T-helper 2 cell treated with Interferon-gamma antibody and Interleukin-4, amounts not matched to agents 5 μg/mL and 100 μg/mL, for 36 hours (primary cell): ENCODE measurements at regions not wholly inside any gene's neighbourhood (a gene's known extent, or its start where the extent isn't known, plus 50 kb on each side); places are given as distances from the start of the nearest gene placed in this dataset.

ENCODE experiments used
- DNase-seq: peaks from one replicate; pipeline ENCODE4 v3.0.0; 2021; ENCODE audit warnings: low spot score
- H3K27ac Mint-ChIP-seq: one replicate; pipeline ENCODE4 v1.8.0; 2021; ENCODE audit warnings: mild to moderate bottlenecking, mixed read lengths
- H3K27me3 Mint-ChIP-seq: one replicate; pipeline ENCODE4 v1.8.0; 2021; ENCODE audit warnings: low read depth, mixed read lengths
- H3K36me3 Mint-ChIP-seq: one replicate; pipeline ENCODE4 v1.8.0; 2021; ENCODE audit warnings: low read depth, mixed read lengths
- H3K4me1 Mint-ChIP-seq: one replicate; pipeline ENCODE4 v1.8.0; 2021; ENCODE audit warnings: low read depth, mixed read lengths
- H3K4me3 Mint-ChIP-seq: one replicate; pipeline ENCODE4 v1.8.0; 2022; ENCODE audit warnings: mild to moderate bottlenecking, moderate library complexity, mixed read lengths
- H3K9me3 Mint-ChIP-seq: one replicate; pipeline ENCODE4 v1.8.0; 2021; ENCODE audit warnings: mixed read lengths

DNA sequence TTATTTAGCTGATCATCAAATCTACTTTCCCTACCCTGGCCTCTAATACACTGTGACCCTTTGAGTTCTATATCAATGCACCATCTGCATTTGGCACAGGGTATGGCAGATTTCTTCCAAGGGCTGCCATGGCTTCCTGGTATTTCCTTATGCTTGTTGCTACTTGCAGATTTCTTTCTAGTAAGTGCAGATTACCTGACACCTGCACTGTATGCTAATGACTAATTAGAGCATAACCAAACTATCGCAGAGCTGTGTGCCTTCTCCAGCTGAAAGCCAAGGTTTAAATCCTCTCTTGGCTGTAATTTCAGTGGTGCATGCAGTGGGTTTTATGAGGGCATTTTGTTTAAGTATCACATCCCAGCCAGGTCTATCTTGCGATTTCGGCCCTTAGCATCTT is 293.7 kb downstream of the KIF4B start:
- no peaks in the 10 kb centered on the region for H3K9me3 Mint-ChIP-seq
- H3K27me3 Mint-ChIP-seq = no peaks in the 10 kb centered on the region
- no peak for DNase-seq
- H3K27ac Mint-ChIP-seq = no peak overlapping the region
- H3K4me3 Mint-ChIP-seq = no peak overlapping the region
- no peaks in the 10 kb centered on the region for H3K4me1 Mint-ChIP-seq
- H3K36me3 Mint-ChIP-seq = no peaks in the 10 kb centered on the region

DNA sequence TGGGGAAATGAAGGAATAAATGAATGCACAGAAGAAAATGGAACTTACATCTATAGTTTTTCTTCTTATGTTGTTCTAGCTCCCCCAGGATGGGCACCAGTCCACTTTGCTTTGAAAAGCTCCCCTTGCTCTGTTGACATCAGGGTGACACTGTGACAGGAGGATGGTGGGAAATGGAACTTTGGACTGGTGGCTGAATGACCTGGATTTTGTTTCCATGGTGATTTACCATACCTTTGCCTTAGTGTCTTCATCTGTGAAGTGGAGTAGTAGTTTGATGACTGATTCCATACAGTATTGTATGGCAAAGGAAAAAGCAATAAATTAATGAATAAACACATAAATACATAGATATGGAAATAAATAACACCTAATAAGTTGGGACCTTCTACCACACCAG is 294.7 kb downstream of the KIF4B start:
- no peak for DNase-seq
- H3K4me1 Mint-ChIP-seq = no peaks in the 10 kb centered on the region
- H3K27me3 Mint-ChIP-seq = no peaks in the 10 kb centered on the region
- H3K36me3 Mint-ChIP-seq = no peaks in the 10 kb centered on the region
- H3K4me3 Mint-ChIP-seq = no peak overlapping the region
- no peak overlapping the region for H3K27ac Mint-ChIP-seq
- no peaks in the 10 kb centered on the region for H3K9me3 Mint-ChIP-seq

DNA sequence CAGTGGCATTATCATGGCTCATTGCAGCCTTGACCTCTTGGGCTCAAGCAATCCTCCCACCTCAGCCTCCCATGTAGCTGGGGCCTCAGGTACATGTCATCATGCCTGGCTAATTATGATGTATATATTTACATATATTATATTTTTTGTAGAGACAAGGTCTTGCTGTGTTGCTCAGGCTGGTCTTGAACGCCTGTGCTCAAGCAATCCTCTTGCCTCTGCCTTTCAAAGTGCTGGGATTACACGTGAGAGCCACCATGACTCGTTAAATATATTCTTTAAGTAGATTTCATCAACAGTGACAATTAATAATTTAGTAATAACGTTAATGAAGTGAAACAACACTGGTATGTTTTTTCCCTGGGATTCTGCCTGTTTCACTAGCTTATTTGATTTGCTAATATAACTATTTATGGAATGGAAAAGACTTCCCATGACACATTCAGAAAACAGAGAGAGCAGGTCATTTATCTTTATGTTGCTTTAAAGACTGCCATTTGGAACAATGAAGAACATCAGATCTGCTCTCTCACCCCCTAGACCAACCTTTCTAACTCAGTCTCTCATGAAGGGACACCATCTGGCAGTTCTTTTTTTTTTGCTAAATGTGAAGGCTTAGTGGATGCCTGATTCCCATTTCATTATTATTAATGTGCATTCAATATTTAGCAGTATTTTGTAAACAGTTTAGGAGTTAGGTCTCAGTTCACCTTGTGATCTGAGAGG is 295.6 kb downstream of the KIF4B start:
- no peaks in the 10 kb centered on the region for H3K27me3 Mint-ChIP-seq
- H3K9me3 Mint-ChIP-seq = no peaks in the 10 kb centered on the region
- no peak overlapping the region for H3K4me3 Mint-ChIP-seq
- DNase-seq = no peak
- no peaks in the 10 kb centered on the region for H3K36me3 Mint-ChIP-seq
- H3K27ac Mint-ChIP-seq = no peak overlapping the region
- no peaks in the 10 kb centered on the region for H3K4me1 Mint-ChIP-seq

- no peak overlapping the region for H3K4me3 Mint-ChIP-seq
Observed at GRCh38 chr5:155311721-155312120, 298.2 kb downstream of the KIF4B start.

GRCh38 chr5:155313518-155313917 is 300.0 kb downstream of the KIF4B start:
- Mint-ChIP-seq H3K27me3 (no peaks in the 10 kb centered on the region), H3K36me3 (no peaks in the 10 kb centered on the region), H3K9me3 (no peaks in the 10 kb centered on the region), H3K4me3 (no peak overlapping the region), H3K27ac (no peak overlapping the region), H3K4me1 (no peaks in the 10 kb centered on the region)
- DNase-seq = no peak

More at GRCh38 chr5:155311721-155312120, 298.2 kb downstream of the KIF4B start:
- Mint-ChIP-seq H3K4me1 (no peaks in the 10 kb centered on the region), H3K27me3 (no peaks in the 10 kb centered on the region), H3K27ac (no peak overlapping the region), H3K36me3 (no peaks in the 10 kb centered on the region), H3K9me3 (no peaks in the 10 kb centered on the region)
- DNase-seq = no peak

- Mint-ChIP-seq H3K4me1 (no peaks in the 10 kb centered on the region), H3K27me3 (no peaks in the 10 kb centered on the region), H3K27ac (no peak overlapping the region), H3K36me3 (no peaks in the 10 kb centered on the region), H3K9me3 (no peaks in the 10 kb centered on the region), H3K4me3 (no peak overlapping the region)
- no peak for DNase-seq
Observed at GRCh38 chr5:155316070-155316714, 302.6 kb downstream of the KIF4B start.

DNA sequence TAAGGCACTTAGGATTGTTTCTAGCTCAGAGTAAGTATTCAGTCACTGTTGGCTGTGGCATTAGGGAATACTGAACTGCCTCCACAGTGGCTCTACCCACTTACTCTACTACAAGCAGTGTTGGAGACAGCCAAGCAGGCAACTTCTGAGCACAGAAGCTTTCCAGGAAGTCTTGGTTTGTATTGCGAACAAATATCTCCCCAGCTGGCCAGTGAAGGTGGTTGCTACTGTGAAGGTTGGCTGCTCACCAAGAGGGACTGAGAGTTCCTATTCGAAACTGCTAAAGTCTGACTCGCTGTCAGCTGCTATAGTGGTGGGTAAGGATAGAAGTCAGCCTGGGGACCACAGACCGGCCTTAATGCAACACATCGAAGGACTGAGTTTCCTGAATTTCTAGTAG is 319.1 kb downstream of the KIF4B start:
- Mint-ChIP-seq H3K4me3 (no peak overlapping the region), H3K27ac (no peak overlapping the region), H3K27me3 (no peaks in the 10 kb centered on the region), H3K4me1 (no peaks in the 10 kb centered on the region), H3K36me3 (no peaks in the 10 kb centered on the region), H3K9me3 (no peaks in the 10 kb centered on the region)
- no peak for DNase-seq

DNA sequence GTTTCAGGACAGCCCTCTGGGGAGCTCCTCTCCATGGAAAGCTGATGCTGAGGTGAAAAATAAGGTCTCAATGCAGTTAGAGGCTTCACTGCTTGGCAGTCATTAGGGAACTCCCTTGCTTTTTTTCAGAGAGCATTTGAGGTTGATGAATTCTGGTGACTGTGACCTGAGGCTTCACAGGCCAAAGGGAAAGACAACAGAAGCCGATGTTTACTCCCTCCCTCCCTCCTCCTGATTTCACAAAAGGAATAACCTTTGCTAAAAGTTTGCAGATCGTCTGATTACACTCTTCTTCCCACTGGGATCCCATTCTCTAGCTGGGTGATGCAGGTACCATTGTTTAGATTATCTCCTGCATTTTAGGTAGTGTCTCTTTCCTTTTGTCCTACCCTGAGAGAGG is 329.4 kb downstream of the KIF4B start:
- H3K27ac Mint-ChIP-seq = no peak overlapping the region
- no peaks in the 10 kb centered on the region for H3K4me1 Mint-ChIP-seq
- H3K36me3 Mint-ChIP-seq = no peaks in the 10 kb centered on the region
- H3K27me3 Mint-ChIP-seq = no peaks in the 10 kb centered on the region
- no peak for DNase-seq
- no peak overlapping the region for H3K4me3 Mint-ChIP-seq
- H3K9me3 Mint-ChIP-seq = no peaks in the 10 kb centered on the region

DNA sequence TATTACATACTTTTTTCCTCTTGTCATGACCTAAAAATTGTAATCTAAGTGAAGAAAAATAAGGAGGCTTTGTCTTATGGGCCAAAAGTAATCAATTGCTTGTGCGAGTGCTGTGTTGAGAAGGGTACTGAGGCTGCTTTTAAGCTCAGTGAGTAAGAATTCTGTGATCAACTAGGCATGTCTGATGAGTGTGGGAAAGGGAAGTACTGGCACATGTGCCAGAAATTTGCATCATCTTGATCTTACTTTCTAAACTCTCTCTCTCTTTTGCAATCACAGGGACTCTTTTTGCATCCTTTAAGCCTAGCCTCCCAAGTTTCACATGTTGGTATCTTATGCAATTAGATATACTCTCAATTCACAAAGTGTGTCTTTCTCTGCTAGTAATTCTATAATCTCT is 329.9 kb downstream of the KIF4B start:
- Mint-ChIP-seq H3K4me1 (no peaks in the 10 kb centered on the region), H3K27me3 (no peaks in the 10 kb centered on the region), H3K27ac (no peak overlapping the region), H3K36me3 (no peaks in the 10 kb centered on the region), H3K4me3 (no peak overlapping the region), H3K9me3 (no peaks in the 10 kb centered on the region)
- no peak for DNase-seq

DNA sequence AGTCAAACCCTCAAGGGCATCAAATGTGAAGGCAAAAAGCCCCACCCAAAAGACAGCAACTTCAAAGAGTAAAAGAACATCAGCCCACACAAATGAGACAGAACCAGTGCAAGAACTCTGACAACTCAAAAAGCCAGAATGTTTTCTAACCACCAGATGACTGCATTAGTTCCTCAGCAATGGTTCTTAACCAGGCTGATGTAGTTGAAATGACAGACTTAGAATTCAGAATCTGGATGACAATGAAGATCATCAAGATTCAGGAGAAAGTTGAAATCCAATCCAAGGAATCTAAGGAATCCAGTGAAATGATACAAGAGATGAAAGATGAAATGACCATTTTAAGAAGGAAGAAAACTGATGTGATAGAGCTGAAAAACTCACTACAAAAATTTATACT is 339.7 kb downstream of the KIF4B start:
- no peaks in the 10 kb centered on the region for H3K27me3 Mint-ChIP-seq
- H3K9me3 Mint-ChIP-seq = peaks cover 20% of the 10 kb centered on the region
- DNase-seq = no peak
- H3K27ac Mint-ChIP-seq = no peak overlapping the region
- no peaks in the 10 kb centered on the region for H3K4me1 Mint-ChIP-seq
- H3K36me3 Mint-ChIP-seq = no peaks in the 10 kb centered on the region
- no peak overlapping the region for H3K4me3 Mint-ChIP-seq

GRCh38 chr5:155366096-155366495 is 352.5 kb downstream of the KIF4B start:
- H3K27me3 Mint-ChIP-seq = no peaks in the 10 kb centered on the region
- no peak for DNase-seq
- H3K27ac Mint-ChIP-seq = no peak overlapping the region
- H3K4me3 Mint-ChIP-seq = no peak overlapping the region
- no peaks in the 10 kb centered on the region for H3K9me3 Mint-ChIP-seq
- H3K36me3 Mint-ChIP-seq = no peaks in the 10 kb centered on the region
- no peaks in the 10 kb centered on the region for H3K4me1 Mint-ChIP-seq

DNA sequence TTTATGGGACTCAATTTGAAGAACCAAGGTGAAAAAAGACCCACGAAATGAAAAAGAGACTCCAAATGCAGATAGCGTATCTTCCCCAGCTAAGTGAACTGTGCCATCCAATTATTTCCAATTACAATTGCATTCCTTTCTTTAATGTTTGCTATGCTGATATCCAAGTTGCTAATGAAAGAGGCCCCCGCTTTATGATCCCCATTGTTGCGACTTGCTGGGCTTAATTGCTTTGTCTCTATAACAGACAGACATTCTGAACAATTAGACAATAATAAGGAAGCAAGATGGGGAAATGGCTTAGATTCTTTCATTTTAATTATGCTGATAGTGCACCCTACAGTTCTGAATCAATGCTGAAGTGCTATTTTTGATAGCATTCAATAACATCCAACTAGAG is 354.3 kb downstream of the KIF4B start:
- Mint-ChIP-seq H3K4me1 (no peaks in the 10 kb centered on the region), H3K9me3 (no peaks in the 10 kb centered on the region), H3K27ac (no peak overlapping the region), H3K4me3 (no peak overlapping the region), H3K27me3 (no peaks in the 10 kb centered on the region), H3K36me3 (no peaks in the 10 kb centered on the region)
- DNase-seq = no peak

GRCh38 chr5:155368490-155368889 is 354.9 kb downstream of the KIF4B start:
- no peaks in the 10 kb centered on the region for H3K9me3 Mint-ChIP-seq
- H3K4me1 Mint-ChIP-seq = no peaks in the 10 kb centered on the region

GRCh38 chr5:155380480-155380879 is 366.9 kb downstream of the KIF4B start:
- DNase-seq = no peak
- Mint-ChIP-seq H3K4me3 (no peak overlapping the region), H3K36me3 (no peaks in the 10 kb centered on the region), H3K9me3 (no peaks in the 10 kb centered on the region), H3K4me1 (no peaks in the 10 kb centered on the region), H3K27me3 (no peaks in the 10 kb centered on the region), H3K27ac (no peak overlapping the region)

More at GRCh38 chr5:155368490-155368889, 354.9 kb downstream of the KIF4B start:
- DNase-seq = no peak
- H3K36me3 Mint-ChIP-seq = no peaks in the 10 kb centered on the region
- H3K4me3 Mint-ChIP-seq = no peak overlapping the region
- no peak overlapping the region for H3K27ac Mint-ChIP-seq
- H3K27me3 Mint-ChIP-seq = no peaks in the 10 kb centered on the region

- no peaks in the 10 kb centered on the region for H3K9me3 Mint-ChIP-seq
- no peaks in the 10 kb centered on the region for H3K4me1 Mint-ChIP-seq
- no peak overlapping the region for H3K4me3 Mint-ChIP-seq
Observed at GRCh38 chr5:155381654-155382053, 368.1 kb downstream of the KIF4B start.

More at GRCh38 chr5:155381654-155382053, 368.1 kb downstream of the KIF4B start:
- Mint-ChIP-seq H3K27ac (no peak overlapping the region), H3K36me3 (no peaks in the 10 kb centered on the region), H3K27me3 (no peaks in the 10 kb centered on the region)
- DNase-seq = no peak
